ENCODE measurements at regions not wholly inside any gene's neighbourhood (a gene's known extent, or its start where the extent isn't known, plus 50 kb on each side); places are given as distances from the start of the nearest gene placed in this dataset.

DNA sequence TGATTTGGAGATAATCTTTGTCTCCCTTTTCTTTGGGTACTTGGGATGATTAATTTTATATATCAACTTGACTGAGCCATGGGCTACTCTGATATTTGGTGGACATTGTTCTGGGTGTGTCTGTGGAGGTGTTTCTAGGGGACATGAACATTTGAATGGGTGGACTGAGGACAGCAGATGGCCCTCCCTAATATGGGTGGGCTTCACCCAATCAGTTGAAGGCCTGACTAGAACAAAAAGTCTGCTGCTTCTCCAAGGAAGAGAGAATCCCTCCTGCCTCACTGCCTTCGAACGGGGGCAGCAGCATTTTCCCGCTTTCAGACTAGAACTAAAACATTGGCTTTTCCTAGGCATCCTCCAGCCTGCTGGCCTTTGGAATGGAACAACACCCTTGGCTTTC is 73.9 kb upstream of the EMX2 start:
- intact Hi-C loops (cut with micrococcal nuclease; ENCODE audit: unreplicated experiment), result no loop called here
- Histone ChIP-seq H3K27me3 (replicated peaks; ENCODE audit: insufficient read depth, low read depth, low read length, poor library complexity) (no peaks in the 10 kb centered on the region), H3K4me1 (ENCODE audit: insufficient read depth, low read length, poor library complexity, severe bottlenecking) (no peaks in the 10 kb centered on the region), H3K27ac (ENCODE audit: low read depth, low read length, poor library complexity, severe bottlenecking) (no peak overlapping the region), H3K4me3 (ENCODE audit: low read depth, low read length, poor library complexity, severe bottlenecking) (no peak overlapping the region), H3K36me3 (ENCODE audit: insufficient read depth, low read length, poor library complexity, severe bottlenecking) (no peaks in the 10 kb centered on the region), H3K9me3 (ENCODE audit: low read depth, low read length, poor library complexity, severe bottlenecking) (no peaks in the 10 kb centered on the region)
- BruUV-seq (replicated peaks), result no TSS peak
- TF ChIP-seq, protein P1, sequence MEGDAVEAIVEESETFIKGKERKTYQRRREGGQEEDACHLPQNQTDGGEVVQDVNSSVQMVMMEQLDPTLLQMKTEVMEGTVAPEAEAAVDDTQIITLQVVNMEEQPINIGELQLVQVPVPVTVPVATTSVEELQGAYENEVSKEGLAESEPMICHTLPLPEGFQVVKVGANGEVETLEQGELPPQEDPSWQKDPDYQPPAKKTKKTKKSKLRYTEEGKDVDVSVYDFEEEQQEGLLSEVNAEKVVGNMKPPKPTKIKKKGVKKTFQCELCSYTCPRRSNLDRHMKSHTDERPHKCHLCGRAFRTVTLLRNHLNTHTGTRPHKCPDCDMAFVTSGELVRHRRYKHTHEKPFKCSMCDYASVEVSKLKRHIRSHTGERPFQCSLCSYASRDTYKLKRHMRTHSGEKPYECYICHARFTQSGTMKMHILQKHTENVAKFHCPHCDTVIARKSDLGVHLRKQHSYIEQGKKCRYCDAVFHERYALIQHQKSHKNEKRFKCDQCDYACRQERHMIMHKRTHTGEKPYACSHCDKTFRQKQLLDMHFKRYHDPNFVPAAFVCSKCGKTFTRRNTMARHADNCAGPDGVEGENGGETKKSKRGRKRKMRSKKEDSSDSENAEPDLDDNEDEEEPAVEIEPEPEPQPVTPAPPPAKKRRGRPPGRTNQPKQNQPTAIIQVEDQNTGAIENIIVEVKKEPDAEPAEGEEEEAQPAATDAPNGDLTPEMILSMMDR (conservative IDR thresholded peaks at IDR 0.05; ENCODE audit: low read depth, low read length), result no peak
- TF ChIP-seq EZH2 (IDR thresholded peaks at IDR 0.05; ENCODE audit: borderline replicate concordance, low read depth, low read length, poor library complexity, severe bottlenecking), result no peak
- CTCF ChIA-PET, result no interaction called here
- POLR2A ChIA-PET (ENCODE audit: low non-redundant PET), result no interaction called here
- DNase-seq (ENCODE audit: low spot score), result no peak

DNA sequence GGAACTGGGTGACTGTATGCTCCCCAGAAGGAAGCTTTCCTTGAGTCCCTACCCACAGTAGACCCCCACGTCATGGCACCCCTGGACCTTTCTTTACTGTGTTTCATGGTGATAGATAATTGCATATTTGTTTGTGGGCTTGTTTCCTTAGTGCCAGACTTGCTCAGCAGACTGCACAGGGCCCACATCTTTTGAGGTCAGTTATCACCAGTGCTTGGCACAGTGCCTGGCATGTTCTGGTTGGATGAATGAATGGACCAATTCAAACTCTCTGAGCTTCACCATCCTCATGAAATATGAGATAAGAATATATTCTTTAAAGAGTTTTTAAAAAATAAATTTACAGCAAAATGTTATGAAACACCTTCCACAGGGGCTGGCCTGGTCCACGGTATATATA is 78.4 kb upstream of the EMX2 start:
- no peak for DNase-seq (ENCODE audit: low spot score)
- H3K9me3 ChIP-seq (ENCODE audit: low read depth, low read length, poor library complexity, severe bottlenecking), result no peaks in the 10 kb centered on the region
- no peak overlapping the region for H3K27ac ChIP-seq (ENCODE audit: low read depth, low read length, poor library complexity, severe bottlenecking)
- no TSS peak for BruUV-seq (replicated peaks)
- H3K36me3 ChIP-seq (ENCODE audit: insufficient read depth, low read length, poor library complexity, severe bottlenecking), result no peaks in the 10 kb centered on the region
- no peaks in the 10 kb centered on the region for H3K27me3 ChIP-seq (replicated peaks; ENCODE audit: insufficient read depth, low read depth, low read length, poor library complexity)
- ChIA-PET POLR2A (ENCODE audit: low non-redundant PET) (no interaction called here), CTCF (no interaction called here)
- no peak overlapping the region for H3K4me3 ChIP-seq (ENCODE audit: low read depth, low read length, poor library complexity, severe bottlenecking)
- TF ChIP-seq, protein P1 (conservative IDR thresholded peaks at IDR 0.05; ENCODE audit: low read depth, low read length), result no peak
- no peak for TF ChIP-seq EZH2 (IDR thresholded peaks at IDR 0.05; ENCODE audit: borderline replicate concordance, low read depth, low read length, poor library complexity, severe bottlenecking)
- intact Hi-C loops (cut with micrococcal nuclease; ENCODE audit: unreplicated experiment), result no loop called here
- H3K4me1 ChIP-seq (ENCODE audit: insufficient read depth, low read length, poor library complexity, severe bottlenecking), result no peaks in the 10 kb centered on the region

DNA sequence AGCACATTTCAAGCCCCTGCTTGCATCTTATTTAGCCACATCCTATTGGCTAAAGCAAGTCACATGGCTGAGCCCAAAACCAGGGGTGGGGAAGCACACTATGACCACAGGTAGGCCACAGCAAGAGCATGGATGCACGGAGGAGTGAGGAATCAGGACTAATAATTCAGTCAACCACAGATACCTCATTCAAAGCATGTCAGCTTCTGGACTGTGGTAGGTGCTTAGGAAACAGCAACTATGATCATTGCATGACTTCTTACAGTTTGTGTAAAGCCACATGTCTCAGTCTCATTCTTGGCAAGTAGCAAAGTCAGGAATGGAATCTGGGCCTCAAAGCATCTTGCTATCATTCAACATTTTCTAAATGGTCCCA is 79.0 kb upstream of the EMX2 start:
- no TSS peak for BruUV-seq (replicated peaks)
- ChIA-PET CTCF (no interaction called here), POLR2A (ENCODE audit: low non-redundant PET) (no interaction called here)
- H3K9me3 ChIP-seq (ENCODE audit: low read depth, low read length, poor library complexity, severe bottlenecking), result no peaks in the 10 kb centered on the region
- H3K4me3 ChIP-seq (ENCODE audit: low read depth, low read length, poor library complexity, severe bottlenecking), result no peak overlapping the region
- DNase-seq (ENCODE audit: low spot score), result no peak
- intact Hi-C loops (cut with micrococcal nuclease; ENCODE audit: unreplicated experiment), result no loop called here
- H3K4me1 ChIP-seq (ENCODE audit: insufficient read depth, low read length, poor library complexity, severe bottlenecking), result no peaks in the 10 kb centered on the region
- no peaks in the 10 kb centered on the region for H3K27me3 ChIP-seq (replicated peaks; ENCODE audit: insufficient read depth, low read depth, low read length, poor library complexity)
- H3K27ac ChIP-seq (ENCODE audit: low read depth, low read length, poor library complexity, severe bottlenecking), result no peak overlapping the region
- TF ChIP-seq, protein P1 (conservative IDR thresholded peaks at IDR 0.05; ENCODE audit: low read depth, low read length), result no peak
- no peak for TF ChIP-seq EZH2 (IDR thresholded peaks at IDR 0.05; ENCODE audit: borderline replicate concordance, low read depth, low read length, poor library complexity, severe bottlenecking)
- H3K36me3 ChIP-seq (ENCODE audit: insufficient read depth, low read length, poor library complexity, severe bottlenecking), result no peaks in the 10 kb centered on the region

All from A673 (cell line).